ENCODE measurements at regions not wholly inside any gene's neighbourhood (a gene's known extent, or its start where the extent isn't known, plus 50 kb on each side); places are given as distances from the start of the nearest gene placed in this dataset.

- TF ChIP-seq POLR2A (IDR thresholded peaks at IDR 0.05; ENCODE audit: low read depth, low read length), result no peak
- no peak for TF ChIP-seq POLR2AphosphoS5 (IDR thresholded peaks at IDR 0.05; ENCODE audit: low read depth, low read length)
- TF ChIP-seq TAF1 (IDR thresholded peaks at IDR 0.05; ENCODE audit: borderline replicate concordance, low read depth, low read length), result no peak
Observed at GRCh38 chr15:56815247-56815646, 81.9 kb upstream of the ZNF280D start.
